MCF 10A (cell line): ENCODE measurements at regions not wholly inside any gene's neighbourhood (a gene's known extent, or its start where the extent isn't known, plus 50 kb on each side); places are given as distances from the start of the nearest gene placed in this dataset.
"Not testable (repeated sequence)": the region's sequence is repeated elsewhere in the genome, so short reads cannot be mapped to it uniquely, and the experiment has no call there.

Source experiments
- BruUV-seq: library from RNA; stranded (reverse); fragments of 400-500 nt; replicated peaks from 2 replicates; lab custom pipeline; 2021; lab: Mats Ljungman, UMichigan
- CTCF ChIA-PET: fragments of 300-600 bp; sonication (Branson Sonifier 250); formaldehyde crosslinking; extraction: SDS; loops from one replicate; lab custom pipeline; 2021; ENCODE audit warnings: antibody characterized with exemption, inconsistent platforms; lab: Yijun Ruan, JAX
- POLR2A ChIA-PET: fragments of 300-600, 350-650 bp; sonication (Branson Sonifier 250); formaldehyde crosslinking; extraction: SDS; loops from one replicate; lab custom pipeline; 2020; ENCODE audit warnings: antibody characterized with exemption, inconsistent platforms; lab: Yijun Ruan, JAX
- DNase-seq: peaks from one replicate; pipeline ENCODE4 v3.0.0-alpha.2; 2018; ENCODE audit not compliant: unreplicated experiment
- H3K27ac Mint-ChIP-seq: one replicate; pipeline ENCODE4 v1.8.0; 2022; ENCODE audit warnings: mild to moderate bottlenecking, low read depth, mixed read lengths; ENCODE audit not compliant: unreplicated experiment
- H3K27me3 Mint-ChIP-seq: one replicate; pipeline ENCODE4 v1.8.0; 2022; ENCODE audit warnings: mixed read lengths; ENCODE audit not compliant: insufficient read depth, unreplicated experiment
- H3K36me3 Mint-ChIP-seq: one replicate; pipeline ENCODE4 v1.8.0; 2022; ENCODE audit warnings: mild to moderate bottlenecking, moderate library complexity, mixed read lengths; ENCODE audit not compliant: insufficient read depth, unreplicated experiment
- H3K4me1 Mint-ChIP-seq: one replicate; pipeline ENCODE4 v1.8.0; 2022; ENCODE audit warnings: mixed read lengths; ENCODE audit not compliant: insufficient read depth, unreplicated experiment
- H3K4me3 Mint-ChIP-seq: one replicate; pipeline ENCODE4 v1.8.0; 2022; ENCODE audit warnings: mild to moderate bottlenecking, moderate library complexity, mixed read lengths; ENCODE audit not compliant: unreplicated experiment
- H3K9me3 Mint-ChIP-seq: one replicate; pipeline ENCODE4 v1.8.0; 2022; ENCODE audit warnings: mixed read lengths; ENCODE audit not compliant: unreplicated experiment
- intact Hi-C: fragments of 100-400 bp; cut with micrococcal nuclease; formaldehyde crosslinking; loops from 2 replicates; pipeline ENCODE4 v1.14.1; 2022
- TF ChIP-seq, protein P1 (sequence below): fragments of 200-600 bp; IDR thresholded peaks from one replicate; pipeline ENCODE4 v1.8.0; 2022; ENCODE audit warnings: antibody characterized with exemption, mild to moderate bottlenecking; ENCODE audit not compliant: unreplicated experiment

- intact Hi-C loops: loop anchor here (10.0 kb wide), 1 partner anchor 56 kb away; no protein-coding TSS in a partner anchor
- TF ChIP-seq, protein P1, sequence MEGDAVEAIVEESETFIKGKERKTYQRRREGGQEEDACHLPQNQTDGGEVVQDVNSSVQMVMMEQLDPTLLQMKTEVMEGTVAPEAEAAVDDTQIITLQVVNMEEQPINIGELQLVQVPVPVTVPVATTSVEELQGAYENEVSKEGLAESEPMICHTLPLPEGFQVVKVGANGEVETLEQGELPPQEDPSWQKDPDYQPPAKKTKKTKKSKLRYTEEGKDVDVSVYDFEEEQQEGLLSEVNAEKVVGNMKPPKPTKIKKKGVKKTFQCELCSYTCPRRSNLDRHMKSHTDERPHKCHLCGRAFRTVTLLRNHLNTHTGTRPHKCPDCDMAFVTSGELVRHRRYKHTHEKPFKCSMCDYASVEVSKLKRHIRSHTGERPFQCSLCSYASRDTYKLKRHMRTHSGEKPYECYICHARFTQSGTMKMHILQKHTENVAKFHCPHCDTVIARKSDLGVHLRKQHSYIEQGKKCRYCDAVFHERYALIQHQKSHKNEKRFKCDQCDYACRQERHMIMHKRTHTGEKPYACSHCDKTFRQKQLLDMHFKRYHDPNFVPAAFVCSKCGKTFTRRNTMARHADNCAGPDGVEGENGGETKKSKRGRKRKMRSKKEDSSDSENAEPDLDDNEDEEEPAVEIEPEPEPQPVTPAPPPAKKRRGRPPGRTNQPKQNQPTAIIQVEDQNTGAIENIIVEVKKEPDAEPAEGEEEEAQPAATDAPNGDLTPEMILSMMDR: no peak
- Mint-ChIP-seq H3K4me3 (no peak overlapping the region), H3K9me3 (no peaks in the 10 kb centered on the region), H3K27ac (no peak overlapping the region), H3K36me3 (peaks cover 6% of the 10 kb centered on the region), H3K4me1 (peaks cover 1% of the 10 kb centered on the region), H3K27me3 (no peaks in the 10 kb centered on the region)
- CTCF ChIA-PET: interaction anchor here (0.7 kb wide), 1 partner anchor 183 kb away, joined by 3 read pairs; no protein-coding TSS in a partner anchor
- no TSS peak for BruUV-seq
- POLR2A ChIA-PET: no interaction called here
- DNase-seq: peak; percentile 40
These were observed 207.1 kb upstream of the SLC8A1 start for GRCh38 chr2:40658941-40659340.

- Mint-ChIP-seq H3K27ac (no peak overlapping the region), H3K4me3 (no peak overlapping the region), H3K4me1 (peaks cover 12% of the 10 kb centered on the region), H3K27me3 (no peaks in the 10 kb centered on the region), H3K36me3 (peaks cover 6% of the 10 kb centered on the region), H3K9me3 (no peaks in the 10 kb centered on the region)
- CTCF ChIA-PET: no interaction called here
- POLR2A ChIA-PET: no interaction called here
- no TSS peak for BruUV-seq
- peak; percentile 23 for DNase-seq
- intact Hi-C loops: no loop called here
- TF ChIP-seq, protein P1: no peak
These were observed 213.8 kb upstream of the SLC8A1 start for GRCh38 chr2:40665493-40666232.

- Mint-ChIP-seq H3K4me3 (no peak overlapping the region), H3K27ac (no peak overlapping the region), H3K4me1 (peaks cover 12% of the 10 kb centered on the region), H3K36me3 (no peaks in the 10 kb centered on the region), H3K9me3 (no peaks in the 10 kb centered on the region), H3K27me3 (no peaks in the 10 kb centered on the region)
- ChIA-PET CTCF (interaction anchor here (0.6 kb wide), 1 partner anchor 13 kb away, joined by 3 read pairs; no protein-coding TSS in a partner anchor), POLR2A (no interaction called here)
- intact Hi-C loops: no loop called here
- BruUV-seq: no TSS peak
- DNase-seq: no peak
- TF ChIP-seq, protein P1: no peak
These were observed 214.5 kb upstream of the SLC8A1 start for GRCh38 chr2:40666398-40666797.

DNA sequence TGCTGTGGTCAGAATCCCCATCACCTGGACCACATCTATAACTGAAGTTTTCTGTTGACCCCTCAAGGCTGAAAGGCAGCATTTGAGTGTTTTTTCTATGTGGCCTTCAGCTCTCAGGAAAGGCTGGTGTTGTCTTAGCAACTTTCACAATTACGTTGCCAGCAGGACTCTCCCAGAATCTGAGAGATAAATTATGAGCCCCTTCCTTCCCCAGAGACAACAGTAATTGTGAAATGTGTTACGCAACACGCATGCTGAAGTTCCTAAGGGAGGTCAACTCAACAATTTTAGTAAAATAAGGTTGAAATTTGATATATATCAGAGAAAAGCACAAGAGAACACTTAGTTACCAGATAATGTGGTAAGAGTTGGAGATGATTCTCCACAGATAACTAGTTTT lies 216.5 kb upstream of the SLC8A1 start:
- BruUV-seq: no TSS peak
- peak; percentile 76 for DNase-seq
- CTCF ChIA-PET: interaction anchor here (0.7 to 0.8 kb wide), 2 partner anchors 957 to 1030 kb away, joined by 3 read pairs; no protein-coding TSS in a partner anchor
- intact Hi-C loops: no loop called here
- no peak overlapping the region for H3K4me3 Mint-ChIP-seq
- H3K27ac Mint-ChIP-seq: peak overlapping the region; percentile 10
- H3K36me3 Mint-ChIP-seq: no peaks in the 10 kb centered on the region
- H3K9me3 Mint-ChIP-seq: no peaks in the 10 kb centered on the region
- no peaks in the 10 kb centered on the region for H3K27me3 Mint-ChIP-seq
- TF ChIP-seq, protein P1: no peak
- POLR2A ChIA-PET: no interaction called here
- peaks cover 12% of the 10 kb centered on the region for H3K4me1 Mint-ChIP-seq

DNA sequence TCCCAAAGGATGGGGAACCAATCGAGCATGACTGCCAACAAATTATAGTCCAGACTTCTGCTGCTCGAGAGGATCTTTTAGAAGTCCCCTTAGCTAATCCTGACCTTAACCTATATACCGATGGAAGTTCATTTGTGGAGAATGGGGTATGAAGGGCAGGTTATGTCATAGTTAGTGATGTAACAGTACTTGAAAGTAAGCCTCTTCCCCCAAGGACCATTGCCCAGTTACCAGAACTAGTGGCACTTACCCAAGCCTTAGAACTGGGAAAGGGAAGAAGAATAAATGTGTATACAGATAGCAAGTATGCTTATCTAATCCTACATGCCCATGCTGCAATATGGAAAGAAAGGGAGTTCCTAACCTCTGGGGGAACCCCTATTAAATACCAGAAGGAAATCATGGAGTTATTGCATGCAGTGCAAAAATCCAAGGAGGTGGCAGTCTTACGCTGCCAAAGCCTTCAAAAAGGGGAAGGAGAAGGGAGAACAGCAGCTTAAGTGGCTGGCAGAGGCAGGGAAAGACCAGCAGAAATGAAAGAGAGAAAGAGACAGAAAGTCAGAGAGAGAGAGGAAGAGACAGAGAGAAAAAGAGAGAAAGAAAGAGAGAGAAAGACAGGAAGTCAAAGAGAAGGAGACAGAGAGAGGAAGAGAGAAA lies 224.4 kb upstream of the SLC8A1 start:
- H3K27me3 Mint-ChIP-seq, CTCF ChIA-PET, intact Hi-C loops, DNase-seq, POLR2A ChIA-PET, BruUV-seq, H3K27ac Mint-ChIP-seq, H3K4me1 Mint-ChIP-seq, H3K36me3 Mint-ChIP-seq, H3K4me3 Mint-ChIP-seq, H3K9me3 Mint-ChIP-seq: not testable (repeated sequence)
